Immature natural killer cell (primary cell): ENCODE measurements at regions not wholly inside any gene's neighbourhood (a gene's known extent, or its start where the extent isn't known, plus 50 kb on each side); places are given as distances from the start of the nearest gene placed in this dataset.

ENCODE experiments used
- DNase-seq, 3 donors: peaks; one replicate each; pipeline ENCODE4 v3.0.0; 2022; ENCODE audit warnings: mixed read lengths in 1 of 3
- H3K27ac Mint-ChIP-seq, 6 donors: one replicate each; pipeline ENCODE4 v1.8.0; 2020; ENCODE audit warnings: mixed read lengths in 6 of 6, mild to moderate bottlenecking in 5 of 6, inconsistent platforms in 4 of 6, moderate library complexity in 3 of 6
- H3K27me3 Mint-ChIP-seq, 3 donors: one replicate each; pipeline ENCODE4 v1.8.0; 2020 to 2021; ENCODE audit warnings: low read depth in 3 of 3, mild to moderate bottlenecking in 3 of 3, mixed read lengths in 3 of 3, moderate library complexity in 3 of 3, inconsistent platforms in 1 of 3
- H3K36me3 Mint-ChIP-seq, 3 donors: one replicate each; pipeline ENCODE4 v1.8.0; 2020; ENCODE audit warnings: mixed read lengths in 3 of 3, inconsistent platforms in 2 of 3, mild to moderate bottlenecking in 2 of 3
- H3K4me1 Mint-ChIP-seq, 2 donors: one replicate each; pipeline ENCODE4 v1.8.0; 2020; ENCODE audit warnings: inconsistent platforms in 2 of 2, mild to moderate bottlenecking in 2 of 2, mixed read lengths in 2 of 2, moderate library complexity in 1 of 2
- H3K4me3 Mint-ChIP-seq, 5 donors: one replicate each; pipeline ENCODE4 v1.8.0; 2020; ENCODE audit warnings: mild to moderate bottlenecking in 5 of 5, mixed read lengths in 5 of 5, inconsistent platforms in 3 of 5, moderate library complexity in 3 of 5
- H3K9me3 Mint-ChIP-seq, 6 donors: one replicate each; pipeline ENCODE4 v1.8.0; 2020; ENCODE audit warnings: mild to moderate bottlenecking in 6 of 6, mixed read lengths in 6 of 6, inconsistent platforms in 4 of 6, moderate library complexity in 3 of 6

DNA sequence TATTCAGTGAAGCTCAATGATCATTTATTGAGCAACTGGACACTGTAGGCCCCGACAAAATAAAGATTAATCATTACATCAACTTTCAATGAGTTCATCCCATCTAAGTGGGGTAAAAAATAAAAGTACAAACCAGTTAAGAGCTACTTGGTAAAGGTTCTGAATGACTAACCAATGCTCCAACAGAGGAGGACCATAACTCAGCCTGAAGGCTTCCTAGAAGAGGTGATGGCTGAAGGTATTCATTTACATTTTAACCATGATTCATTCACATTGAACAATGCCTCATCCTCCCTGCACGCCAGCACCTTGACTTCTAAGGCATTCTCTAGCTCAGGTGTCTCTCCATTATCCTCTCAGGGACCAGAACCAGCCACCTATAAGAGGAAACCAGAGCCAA is 201.4 kb downstream of the ZNF462 start:
- H3K36me3 Mint-ChIP-seq: no peaks in the 10 kb centered on the region
- no peak overlapping the region for H3K4me3 Mint-ChIP-seq
- H3K9me3 Mint-ChIP-seq: no peaks in the 10 kb centered on the region
- peaks cover 0 to 6% (median 1%) of the 10 kb centered on the region in 3 donors for H3K27me3 Mint-ChIP-seq
- no peak overlapping the region for H3K27ac Mint-ChIP-seq
- DNase-seq: no peak
- no peaks in the 10 kb centered on the region for H3K4me1 Mint-ChIP-seq

DNA sequence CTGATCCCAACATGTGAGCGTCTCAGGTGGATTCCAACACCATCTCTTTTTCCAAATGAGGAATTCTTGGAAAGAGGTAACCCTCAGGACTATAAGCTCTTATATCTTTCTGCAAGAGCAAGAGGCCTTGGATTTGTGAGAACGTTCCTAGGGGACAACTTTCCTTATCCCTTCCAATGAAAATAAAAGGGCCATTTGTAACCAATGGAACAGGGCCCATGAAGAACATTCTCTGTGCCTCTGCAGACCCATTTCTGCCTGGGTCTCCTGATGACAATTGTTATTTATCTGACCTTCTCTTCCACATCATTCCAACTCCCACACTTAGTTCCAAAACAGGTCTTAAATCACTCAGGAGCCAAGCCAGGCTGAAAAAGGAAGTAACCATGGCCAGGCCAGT is 202.6 kb downstream of the ZNF462 start:
- H3K9me3 Mint-ChIP-seq: no peaks in the 10 kb centered on the region
- no peaks in the 10 kb centered on the region for H3K36me3 Mint-ChIP-seq
- no peak overlapping the region for H3K27ac Mint-ChIP-seq
- no peaks in the 10 kb centered on the region for H3K4me1 Mint-ChIP-seq
- DNase-seq: no peak
- H3K4me3 Mint-ChIP-seq: no peak overlapping the region
- H3K27me3 Mint-ChIP-seq: peaks cover 0 to 2% (median 1%) of the 10 kb centered on the region in 3 donors

DNA sequence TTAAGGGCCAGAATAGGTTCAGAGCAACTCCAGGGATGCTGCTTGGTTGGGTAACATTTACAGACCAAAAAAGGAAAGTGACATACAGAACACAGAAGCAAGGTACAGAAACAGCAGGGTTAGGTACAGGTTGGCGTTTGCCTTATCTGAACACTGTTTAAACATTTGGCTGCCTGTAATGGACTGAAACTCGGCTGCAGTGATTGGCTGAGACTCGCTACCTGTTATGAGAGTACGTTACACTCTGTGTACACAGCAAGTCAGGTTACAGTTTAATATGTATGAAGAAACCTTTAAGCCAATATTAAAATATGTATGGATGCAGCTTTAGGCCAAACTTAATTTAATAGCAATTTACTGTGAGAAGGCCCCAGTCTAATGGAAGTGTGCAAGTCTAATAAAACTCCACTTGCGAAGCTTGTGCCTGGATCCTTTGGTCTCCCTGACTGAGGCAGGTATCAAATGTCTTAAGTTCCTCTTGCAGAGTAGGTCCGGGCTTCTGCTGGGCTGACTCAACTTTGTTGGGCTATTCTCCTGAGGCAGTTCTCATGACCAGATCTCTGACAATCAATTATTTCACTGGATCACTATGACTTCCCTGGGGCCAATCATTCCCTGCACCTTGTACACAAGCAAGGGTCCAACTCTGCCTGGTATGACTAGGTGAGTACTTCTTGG is 204.9 kb downstream of the ZNF462 start:
- Mint-ChIP-seq H3K36me3 (no peaks in the 10 kb centered on the region), H3K27ac (no peak overlapping the region), H3K9me3 (no peaks in the 10 kb centered on the region), H3K4me1 (no peaks in the 10 kb centered on the region), H3K4me3 (no peak overlapping the region), H3K27me3 (peaks cover 0 to 2% (median 2%) of the 10 kb centered on the region in 3 donors)
- no peak for DNase-seq

DNA sequence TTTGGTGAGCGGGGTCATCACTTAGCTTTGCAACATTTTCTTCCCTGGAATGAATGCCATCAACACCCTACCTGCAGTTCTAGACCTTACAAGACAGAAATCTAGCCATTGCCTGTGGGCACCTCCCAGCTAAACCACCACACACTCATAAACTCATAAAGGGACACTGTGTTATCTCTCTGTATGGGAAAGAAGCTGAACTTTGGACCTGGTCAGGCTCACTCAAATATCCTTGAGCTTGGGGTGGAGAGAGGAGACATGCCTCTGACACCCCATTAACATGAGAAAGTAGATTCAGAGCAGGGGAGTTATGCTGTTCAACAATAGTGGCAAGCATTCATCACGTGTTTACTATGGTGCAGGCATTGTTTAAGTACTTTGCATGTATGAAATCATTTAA is 205.6 kb downstream of the ZNF462 start:
- peaks cover 0 to 2% (median 2%) of the 10 kb centered on the region in 3 donors for H3K27me3 Mint-ChIP-seq

DNA sequence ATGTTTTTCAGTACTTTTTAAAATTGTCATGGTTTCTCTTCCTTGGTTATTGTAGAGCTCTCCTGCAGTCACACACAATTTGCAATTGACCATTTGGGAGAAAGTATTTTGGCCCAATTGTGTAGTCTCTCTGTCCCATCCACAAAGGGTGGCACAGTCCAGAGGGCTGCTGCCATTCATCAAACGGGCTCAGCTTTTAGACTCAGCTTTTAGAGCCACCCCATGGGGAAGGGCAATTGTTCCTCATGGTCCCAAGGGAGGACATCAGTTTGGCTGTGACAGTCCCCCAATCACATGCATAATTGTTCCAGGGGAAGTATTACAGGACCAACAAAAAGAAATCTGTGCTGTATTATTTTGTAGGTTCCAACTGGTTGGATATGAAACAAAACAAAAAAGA is 207.6 kb downstream of the ZNF462 start:
- H3K4me3 Mint-ChIP-seq: no peak overlapping the region
- peaks cover 0 to 1% (median 0%) of the 10 kb centered on the region in 6 donors for H3K9me3 Mint-ChIP-seq
- no peaks in the 10 kb centered on the region for H3K4me1 Mint-ChIP-seq
- DNase-seq: no peak
- H3K27me3 Mint-ChIP-seq: peaks cover 0 to 2% (median 2%) of the 10 kb centered on the region in 3 donors
- H3K27ac Mint-ChIP-seq: no peak overlapping the region
- no peaks in the 10 kb centered on the region for H3K36me3 Mint-ChIP-seq

More for the DNA sequence above, 205.6 kb downstream of the ZNF462 start:
- Mint-ChIP-seq H3K9me3 (no peaks in the 10 kb centered on the region), H3K27ac (no peak overlapping the region), H3K4me3 (no peak overlapping the region), H3K36me3 (no peaks in the 10 kb centered on the region), H3K4me1 (no peaks in the 10 kb centered on the region)
- no peak for DNase-seq

DNA sequence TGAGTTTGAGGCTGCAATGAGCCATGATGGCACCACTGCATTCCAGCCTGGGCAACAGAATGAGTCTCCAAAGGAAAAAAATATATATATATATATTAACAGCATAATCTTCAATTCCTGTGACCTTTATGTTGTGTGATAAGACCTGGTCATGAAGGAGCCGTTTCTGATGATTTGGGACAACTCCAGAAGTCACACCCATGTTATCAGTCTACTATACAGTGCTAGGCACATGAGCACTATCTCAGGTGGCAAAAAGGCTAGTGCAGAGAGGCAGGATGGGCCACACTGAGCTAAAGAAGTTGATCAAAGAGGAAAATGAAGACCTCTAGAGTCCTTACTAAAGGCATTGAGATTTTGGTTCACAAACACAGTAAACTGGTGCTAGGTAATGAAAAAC is 205.0 kb upstream of the RAD23B start:
- peaks cover 0 to 11% (median 0%) of the 10 kb centered on the region in 3 donors for H3K27me3 Mint-ChIP-seq
- no peak overlapping the region for H3K4me3 Mint-ChIP-seq
- no peaks in the 10 kb centered on the region for H3K36me3 Mint-ChIP-seq
- no peak for DNase-seq
- no peaks in the 10 kb centered on the region for H3K4me1 Mint-ChIP-seq
- no peak overlapping the region for H3K27ac Mint-ChIP-seq
- peaks cover 0 to 6% (median 0%) of the 10 kb centered on the region in 6 donors for H3K9me3 Mint-ChIP-seq

DNA sequence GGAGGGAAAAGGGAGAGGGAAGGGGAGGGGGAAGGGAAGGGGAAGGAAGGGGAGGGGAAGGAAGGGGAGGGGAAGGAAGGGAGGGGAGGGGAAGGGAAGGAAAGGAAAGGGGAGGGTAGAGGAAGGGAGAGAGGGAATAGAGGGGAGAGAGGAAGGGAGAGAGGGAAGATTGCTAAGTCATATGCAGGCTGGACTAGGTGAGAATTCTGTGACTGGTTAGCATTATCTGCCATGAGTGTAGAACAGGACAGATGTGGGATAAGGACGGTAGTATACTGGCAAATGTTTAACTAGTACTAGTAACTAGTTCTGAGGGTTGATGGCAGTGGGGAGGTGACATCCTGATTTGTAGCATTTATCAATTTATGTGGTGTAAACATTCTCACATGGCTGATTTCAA is 203.5 kb upstream of the RAD23B start:
- Mint-ChIP-seq H3K4me1 (no peaks in the 10 kb centered on the region), H3K27ac (no peak overlapping the region), H3K4me3 (no peak overlapping the region), H3K36me3 (no peaks in the 10 kb centered on the region), H3K27me3 (peaks cover 0 to 11% (median 7%) of the 10 kb centered on the region in 3 donors), H3K9me3 (peaks cover 0 to 8% (median 0%) of the 10 kb centered on the region in 6 donors)
- DNase-seq: no peak

DNA sequence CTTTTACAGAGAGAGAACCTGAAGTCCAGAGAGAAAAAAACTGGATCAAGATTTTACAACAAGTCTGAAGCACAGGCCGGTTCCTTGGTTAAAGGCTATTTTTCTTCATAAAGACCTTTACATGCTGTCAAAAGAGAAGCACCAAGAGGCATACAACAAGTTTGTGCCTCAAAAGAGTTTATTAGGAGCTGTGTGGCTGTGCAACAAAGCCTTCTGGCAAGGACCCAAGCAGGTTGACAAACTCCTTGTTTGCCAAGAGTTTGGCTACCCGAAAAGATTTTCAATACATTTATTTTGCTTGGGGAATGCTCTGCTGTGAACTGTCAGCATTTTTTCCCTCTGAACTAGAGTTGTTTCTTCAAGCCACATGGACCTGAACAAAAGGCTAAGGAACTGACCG is 202.9 kb upstream of the RAD23B start:
- Mint-ChIP-seq H3K4me1 (no peaks in the 10 kb centered on the region), H3K4me3 (no peak overlapping the region), H3K27ac (no peak overlapping the region), H3K36me3 (no peaks in the 10 kb centered on the region), H3K27me3 (peaks cover 0 to 11% (median 7%) of the 10 kb centered on the region in 3 donors), H3K9me3 (peaks cover 0 to 8% (median 0%) of the 10 kb centered on the region in 6 donors)
- DNase-seq: no peak

DNA sequence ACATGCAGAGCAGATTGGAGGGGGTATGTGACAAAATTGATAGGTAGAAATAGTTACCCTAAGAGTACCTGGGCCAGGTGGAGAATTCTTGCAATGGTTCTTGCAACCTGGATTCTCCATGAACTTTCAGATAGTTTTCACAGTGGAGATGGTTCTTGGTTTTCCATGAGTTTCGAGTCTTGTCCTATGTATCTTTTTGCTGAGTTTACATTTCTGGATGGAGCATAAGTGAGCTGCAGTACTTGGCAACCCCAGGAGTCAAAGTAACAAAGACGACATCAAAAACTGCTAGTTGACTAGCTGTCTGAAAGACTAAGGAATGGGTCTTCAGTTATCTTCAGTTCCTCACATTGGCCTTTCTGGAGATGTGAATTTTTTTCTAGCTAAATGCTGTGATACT is 196.6 kb upstream of the RAD23B start:
- Mint-ChIP-seq H3K27ac (no peak overlapping the region), H3K27me3 (peaks cover 5 to 20% (median 10%) of the 10 kb centered on the region in 3 donors), H3K4me1 (no peaks in the 10 kb centered on the region), H3K9me3 (peaks cover 0 to 2% (median 0%) of the 10 kb centered on the region in 6 donors), H3K4me3 (no peak overlapping the region), H3K36me3 (peaks cover 0 to under 1% (median 0%) of the 10 kb centered on the region in 3 donors)
- DNase-seq: no peak

DNA sequence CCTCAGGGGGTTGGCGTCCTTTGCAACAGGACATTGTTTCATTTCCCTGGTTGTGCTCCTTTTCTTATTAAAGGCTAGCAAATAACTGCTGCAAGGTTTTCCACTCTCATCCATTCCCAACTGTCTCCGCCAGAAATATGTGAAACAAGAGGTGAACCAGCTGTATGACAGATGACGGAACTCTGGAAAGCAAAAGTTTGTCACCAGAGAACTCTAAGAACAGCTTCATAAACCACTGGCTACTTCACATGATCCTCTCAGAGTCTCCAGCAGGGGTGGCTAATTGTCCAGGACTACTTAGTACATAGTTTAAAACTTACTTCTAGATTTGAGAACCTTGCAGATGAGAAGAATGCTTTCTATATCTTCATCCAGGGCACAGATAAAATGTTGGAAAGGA is 195.9 kb upstream of the RAD23B start:
- H3K9me3 Mint-ChIP-seq: peaks cover 0 to 2% (median 0%) of the 10 kb centered on the region in 6 donors
- no peak for DNase-seq
- H3K36me3 Mint-ChIP-seq: peaks cover 0 to 3% (median 0%) of the 10 kb centered on the region in 3 donors
- H3K4me3 Mint-ChIP-seq: no peak overlapping the region
- no peaks in the 10 kb centered on the region for H3K4me1 Mint-ChIP-seq
- H3K27ac Mint-ChIP-seq: no peak overlapping the region
- peaks cover 4 to 20% (median 10%) of the 10 kb centered on the region in 3 donors for H3K27me3 Mint-ChIP-seq

DNA sequence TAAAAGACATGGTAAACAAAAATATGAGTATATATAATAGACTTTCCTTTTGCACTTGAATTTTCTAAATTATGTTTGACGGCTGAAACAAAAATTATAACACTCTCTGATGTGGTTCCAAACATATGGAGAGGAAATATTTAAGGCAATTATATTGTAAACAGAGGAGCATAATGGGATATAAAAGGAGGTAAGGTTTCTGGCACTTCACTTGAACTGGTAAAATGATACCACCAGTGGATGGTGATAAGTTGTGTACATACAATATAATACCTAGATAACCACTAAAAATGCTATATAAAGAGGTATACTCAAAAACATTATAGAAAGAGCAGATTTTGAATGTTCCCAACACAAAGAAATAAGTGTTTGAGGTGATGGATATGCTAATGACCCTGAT is 192.9 kb upstream of the RAD23B start:
- Mint-ChIP-seq H3K36me3 (peaks cover 0 to 3% (median 0%) of the 10 kb centered on the region in 3 donors), H3K27me3 (peaks cover 7 to 13% (median 10%) of the 10 kb centered on the region in 3 donors), H3K4me1 (no peaks in the 10 kb centered on the region), H3K27ac (no peak overlapping the region), H3K4me3 (no peak overlapping the region), H3K9me3 (peaks cover 0 to 2% (median 0%) of the 10 kb centered on the region in 6 donors)
- no peak for DNase-seq

DNA sequence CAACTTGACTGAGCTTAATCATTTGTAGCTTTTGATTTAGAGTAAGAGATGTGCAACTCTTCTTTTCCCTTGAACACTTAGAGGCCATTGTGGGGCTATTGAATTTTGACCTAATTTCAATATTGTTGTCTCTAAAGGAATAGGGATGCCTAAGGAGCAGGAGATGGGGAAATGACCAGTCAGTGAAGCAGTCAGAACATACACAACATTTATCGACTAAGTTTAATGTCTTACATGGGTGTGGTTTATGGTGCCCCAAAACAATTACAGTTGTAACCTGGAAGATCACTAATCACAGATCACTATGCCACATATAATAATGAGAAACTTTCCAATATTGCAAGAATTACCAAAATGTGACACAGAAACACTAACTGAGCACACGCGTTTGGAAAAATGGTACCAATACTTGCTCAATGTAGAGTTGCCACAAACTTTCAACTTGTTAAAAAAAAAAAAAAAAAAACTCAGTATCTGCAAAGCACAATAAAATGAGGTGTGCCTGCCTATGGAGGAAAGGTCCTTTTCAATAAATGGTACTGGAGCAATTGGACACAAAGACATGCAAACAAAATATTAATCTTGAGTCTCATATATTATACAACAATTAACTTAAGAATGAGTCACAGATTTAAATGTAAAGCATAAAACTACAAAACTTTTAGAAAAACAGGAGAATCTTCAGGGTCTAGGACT is 189.6 kb upstream of the RAD23B start:
- H3K4me1 Mint-ChIP-seq: no peaks in the 10 kb centered on the region

DNA sequence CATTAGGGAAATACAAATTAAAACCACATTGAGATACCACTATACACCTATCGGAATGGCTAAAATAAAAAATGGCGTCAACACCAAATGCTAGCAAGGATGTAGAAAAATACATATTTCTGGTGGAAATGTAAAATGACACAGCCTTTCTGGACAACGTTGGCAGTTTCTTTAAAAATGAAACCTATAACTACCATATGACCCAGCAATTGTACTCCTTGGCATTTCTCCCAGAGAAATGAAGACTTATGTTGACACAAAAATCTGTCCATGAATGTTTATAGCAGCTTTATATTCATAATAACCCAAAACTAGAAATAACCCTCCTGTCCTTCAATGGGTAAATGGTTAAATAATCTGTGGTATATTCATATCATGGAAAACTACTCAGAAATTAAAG is 188.7 kb upstream of the RAD23B start:
- H3K4me3 Mint-ChIP-seq: no peak overlapping the region
- no peak overlapping the region for H3K27ac Mint-ChIP-seq
- DNase-seq: no peak
- peaks cover 2 to 7% (median 7%) of the 10 kb centered on the region in 3 donors for H3K27me3 Mint-ChIP-seq
- no peaks in the 10 kb centered on the region for H3K4me1 Mint-ChIP-seq
- H3K9me3 Mint-ChIP-seq: no peaks in the 10 kb centered on the region
- H3K36me3 Mint-ChIP-seq: peaks cover 0 to 3% (median 0%) of the 10 kb centered on the region in 3 donors

More for the DNA sequence above, 189.6 kb upstream of the RAD23B start:
- H3K9me3 Mint-ChIP-seq: peaks cover 0 to 2% (median 0%) of the 10 kb centered on the region in 6 donors
- no peak overlapping the region for H3K4me3 Mint-ChIP-seq
- peaks cover 0 to 3% (median 0%) of the 10 kb centered on the region in 3 donors for H3K36me3 Mint-ChIP-seq
- no peak overlapping the region for H3K27ac Mint-ChIP-seq
- no peak for DNase-seq
- H3K27me3 Mint-ChIP-seq: peaks cover 5 to 9% (median 7%) of the 10 kb centered on the region in 3 donors

DNA sequence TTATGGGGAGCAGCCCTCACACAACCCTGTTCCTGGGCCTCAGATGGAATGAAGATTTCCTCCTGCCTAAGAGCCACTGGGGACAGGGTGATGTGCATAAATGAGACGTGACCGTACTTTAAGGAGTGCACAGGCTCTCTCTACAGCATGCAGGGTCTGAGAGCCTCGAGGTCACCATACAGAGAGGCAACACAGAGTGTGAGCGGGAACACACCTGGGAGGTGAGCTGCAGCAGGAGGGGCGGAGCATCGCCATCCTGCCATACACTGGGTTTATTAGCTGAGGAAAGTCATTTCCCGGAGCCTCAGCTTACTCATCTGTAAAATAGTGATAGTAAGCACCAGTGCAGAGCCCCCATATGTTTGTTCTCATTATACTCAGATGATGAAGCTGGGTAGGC is 182.5 kb upstream of the RAD23B start:
- Mint-ChIP-seq H3K36me3 (no peaks in the 10 kb centered on the region), H3K27me3 (peaks cover 3 to 4% (median 4%) of the 10 kb centered on the region in 3 donors), H3K9me3 (no peaks in the 10 kb centered on the region), H3K4me3 (no peak overlapping the region), H3K4me1 (no peaks in the 10 kb centered on the region), H3K27ac (no peak overlapping the region)
- no peak for DNase-seq
